Astrocyte (in vitro differentiated cells and primary cell): ENCODE measurements at regions not wholly inside any gene's neighbourhood (a gene's known extent, or its start where the extent isn't known, plus 50 kb on each side); places are given as distances from the start of the nearest gene placed in this dataset.

Experiments used
- DNase-seq: peaks from one replicate; pipeline ENCODE4 v3.0.0-alpha.2; 2010; ENCODE audit warnings: low read depth
- FAIRE-seq: peaks from 2 replicates; lab custom pipeline; 2011; peaks lifted over from hg19 to GRCh38; lab: Jason Lieb, UNC
- H2AFZ ChIP-seq: 2 replicates; pipeline ENCODE4 v1.6.0; 2012; ENCODE audit warnings: low read depth, low read length, inconsistent platforms
- H3K27ac ChIP-seq: 2 replicates; pipeline ENCODE4 v1.5.1; 2011; ENCODE audit warnings: low read depth, low read length, inconsistent platforms
- H3K27me3 ChIP-seq: 2 replicates; pipeline ENCODE4 v1.6.0; 2011; ENCODE audit warnings: low read length, inconsistent platforms; ENCODE audit not compliant: insufficient read depth
- H3K36me3 ChIP-seq: 2 replicates; pipeline ENCODE4 v1.5.1; 2011; ENCODE audit warnings: low read length, inconsistent platforms; ENCODE audit not compliant: insufficient read depth
- H3K4me1 ChIP-seq: 2 replicates; pipeline ENCODE4 v1.5.1; 2011; ENCODE audit warnings: low read length, inconsistent platforms; ENCODE audit not compliant: insufficient read depth
- H3K4me2 ChIP-seq: 2 replicates; pipeline ENCODE4 v1.6.0; 2012; ENCODE audit warnings: low read length, inconsistent platforms
- H3K4me3 ChIP-seq: 2 replicates; pipeline ENCODE4 v1.5.1; 2011; ENCODE audit warnings: low read depth, mild to moderate bottlenecking, low read length, inconsistent platforms; ENCODE audit not compliant: insufficient read depth
- H3K79me2 ChIP-seq: 2 replicates; pipeline ENCODE4 v1.6.0; 2012; ENCODE audit warnings: mild to moderate bottlenecking, low read length, inconsistent platforms; ENCODE audit not compliant: insufficient read depth
- H3K9ac ChIP-seq: 2 replicates; pipeline ENCODE4 v1.6.0; 2012; ENCODE audit warnings: mild to moderate bottlenecking, low read length, inconsistent platforms
- H3K9me3 ChIP-seq: 2 replicates; pipeline ENCODE4 v1.5.1; 2012; ENCODE audit warnings: low read depth, mild to moderate bottlenecking, low read length, inconsistent platforms; ENCODE audit not compliant: insufficient read depth
- H4K20me1 ChIP-seq: 2 replicates; pipeline ENCODE4 v1.6.0; 2012; ENCODE audit warnings: low read length, inconsistent platforms; ENCODE audit not compliant: insufficient read depth
- H3K27ac Mint-ChIP-seq: one replicate; pipeline ENCODE4 v1.8.0; 2021; ENCODE audit warnings: mild to moderate bottlenecking, mixed read lengths; ENCODE audit not compliant: unreplicated experiment
- H3K27me3 Mint-ChIP-seq: one replicate; pipeline ENCODE4 v1.8.0; 2021; ENCODE audit warnings: low read depth, mixed read lengths; ENCODE audit not compliant: unreplicated experiment
- H3K36me3 Mint-ChIP-seq: one replicate; pipeline ENCODE4 v1.8.0; 2021; ENCODE audit warnings: low read depth, mixed read lengths; ENCODE audit not compliant: unreplicated experiment
- H3K4me1 Mint-ChIP-seq: one replicate; pipeline ENCODE4 v1.8.0; 2021; ENCODE audit warnings: low read depth, mixed read lengths; ENCODE audit not compliant: unreplicated experiment
- H3K4me3 Mint-ChIP-seq: one replicate; pipeline ENCODE4 v1.8.0; 2021; ENCODE audit warnings: mild to moderate bottlenecking, moderate library complexity, mixed read lengths; ENCODE audit not compliant: unreplicated experiment
- H3K9me3 Mint-ChIP-seq: one replicate; pipeline ENCODE4 v1.8.0; 2021; ENCODE audit warnings: mild to moderate bottlenecking, mixed read lengths; ENCODE audit not compliant: unreplicated experiment
- CTCF ChIP-seq: IDR thresholded peaks from 2 replicates; pipeline ENCODE4 v1.5.1; 2011; ENCODE audit warnings: low read depth, mild to moderate bottlenecking, inconsistent platforms, low read length, moderate library complexity; ENCODE audit not compliant: insufficient read depth
- EZH2 ChIP-seq: IDR thresholded peaks from 2 replicates; pipeline ENCODE4 v1.6.1; 2012; ENCODE audit warnings: mild to moderate bottlenecking, low read length, inconsistent platforms; ENCODE audit not compliant: insufficient read depth

- H3K27me3 ChIP-seq: no peaks in the 10 kb centered on the region
- no peak overlapping the region for H3K4me2 ChIP-seq
- no peak for TF ChIP-seq CTCF
- no peak for TF ChIP-seq EZH2
- H2AFZ ChIP-seq: no peak overlapping the region
- Mint-ChIP-seq H3K9me3 (peaks cover 6% of the 10 kb centered on the region), H3K36me3 (no peaks in the 10 kb centered on the region), H3K27ac (no peak overlapping the region), H3K4me3 (no peak overlapping the region), H3K27me3 (peaks cover 5% of the 10 kb centered on the region), H3K4me1 (peaks cover 7% of the 10 kb centered on the region)
- H3K79me2 ChIP-seq: no peaks in the 10 kb centered on the region
- H3K9me3 ChIP-seq: no peaks in the 10 kb centered on the region
- FAIRE-seq (no peak), DNase-seq (no peak)
- H3K27ac ChIP-seq: no peak overlapping the region
- no peak overlapping the region for H3K4me3 ChIP-seq
- no peaks in the 10 kb centered on the region for H3K36me3 ChIP-seq
- no peak overlapping the region for H3K9ac ChIP-seq
- H4K20me1 ChIP-seq: no peaks in the 10 kb centered on the region
- H3K4me1 ChIP-seq: no peaks in the 10 kb centered on the region
These were observed 101.7 kb upstream of the KIT start for GRCh38 chr4:54556051-54556450.

GRCh38 chr4:54556587-54556986 is 101.2 kb upstream of the KIT start:
- Mint-ChIP-seq H3K27ac (no peak overlapping the region), H3K4me3 (no peak overlapping the region), H3K4me1 (peaks cover 7% of the 10 kb centered on the region), H3K36me3 (no peaks in the 10 kb centered on the region), H3K9me3 (peaks cover 6% of the 10 kb centered on the region), H3K27me3 (peaks cover 5% of the 10 kb centered on the region)
- Histone ChIP-seq H4K20me1 (no peaks in the 10 kb centered on the region), H3K27me3 (no peaks in the 10 kb centered on the region), H3K27ac (no peak overlapping the region), H3K4me1 (no peaks in the 10 kb centered on the region), H2AFZ (no peak overlapping the region), H3K4me3 (no peak overlapping the region), H3K9me3 (no peaks in the 10 kb centered on the region), H3K9ac (no peak overlapping the region), H3K36me3 (no peaks in the 10 kb centered on the region), H3K4me2 (no peak overlapping the region), H3K79me2 (no peaks in the 10 kb centered on the region)
- FAIRE-seq (no peak), DNase-seq (no peak)
- no peak for TF ChIP-seq EZH2
- TF ChIP-seq CTCF: no peak

- H3K27me3 Mint-ChIP-seq: peaks cover 6% of the 10 kb centered on the region
- H3K9ac ChIP-seq: no peak overlapping the region
These were observed 98.7 kb upstream of the KIT start for GRCh38 chr4:54558889-54559677.

More at GRCh38 chr4:54558889-54559677, 98.7 kb upstream of the KIT start:
- TF ChIP-seq CTCF: no peak
- no peak for TF ChIP-seq EZH2
- no peaks in the 10 kb centered on the region for H3K4me1 Mint-ChIP-seq
- no peak overlapping the region for H3K4me3 ChIP-seq
- DNase-seq: no peak
- H3K36me3 ChIP-seq: no peaks in the 10 kb centered on the region
- no peaks in the 10 kb centered on the region for H3K27me3 ChIP-seq
- H3K4me2 ChIP-seq: no peak overlapping the region
- H3K27ac Mint-ChIP-seq: no peak overlapping the region
- no peak overlapping the region for H2AFZ ChIP-seq
- no peaks in the 10 kb centered on the region for H3K9me3 ChIP-seq
- H3K9me3 Mint-ChIP-seq: peaks cover 4% of the 10 kb centered on the region
- no peaks in the 10 kb centered on the region for H3K4me1 ChIP-seq
- no peak overlapping the region for H3K27ac ChIP-seq
- no peaks in the 10 kb centered on the region for H4K20me1 ChIP-seq
- no peaks in the 10 kb centered on the region for H3K79me2 ChIP-seq
- H3K4me3 Mint-ChIP-seq: no peak overlapping the region
- FAIRE-seq: no peak
- no peaks in the 10 kb centered on the region for H3K36me3 Mint-ChIP-seq
